ENCODE measurements at regions not wholly inside any gene's neighbourhood (a gene's known extent, or its start where the extent isn't known, plus 50 kb on each side); places are given as distances from the start of the nearest gene placed in this dataset.

DNA sequence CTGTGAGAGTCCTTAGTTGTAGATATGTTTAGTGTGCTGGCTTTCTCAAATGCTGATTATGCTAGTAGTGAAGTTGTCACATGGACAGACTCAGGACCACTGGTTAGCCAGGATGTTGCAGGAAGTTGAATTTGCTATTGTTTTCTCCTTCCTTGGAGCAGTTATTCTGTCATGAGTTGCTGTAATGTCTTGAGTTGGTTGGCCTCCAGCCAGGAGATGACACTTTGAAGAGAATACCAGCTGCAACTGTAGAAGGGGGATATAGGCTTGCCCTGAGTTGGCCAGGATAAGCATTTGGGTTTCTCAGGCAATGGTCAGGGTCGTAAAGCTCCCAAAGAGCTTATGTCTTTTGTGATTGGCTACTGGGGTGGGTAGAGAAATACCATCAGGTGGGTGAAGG, 206.7 kb downstream of the ZNF621 start:
- intact Hi-C loops (cut with DNase I), result no loop called here
- DNase-seq (no peak), ATAC-seq (no peak)
- Histone ChIP-seq H3K27me3 (ENCODE audit: low read depth) (no peaks in the 10 kb centered on the region), H3K36me3 (no peaks in the 10 kb centered on the region), H3K27ac (no peak overlapping the region), H3K4me3 (no peak overlapping the region), H3K4me1 (no peaks in the 10 kb centered on the region), H3K9me3 (peaks cover 18% of the 10 kb centered on the region)
- TF ChIP-seq, protein P1, sequence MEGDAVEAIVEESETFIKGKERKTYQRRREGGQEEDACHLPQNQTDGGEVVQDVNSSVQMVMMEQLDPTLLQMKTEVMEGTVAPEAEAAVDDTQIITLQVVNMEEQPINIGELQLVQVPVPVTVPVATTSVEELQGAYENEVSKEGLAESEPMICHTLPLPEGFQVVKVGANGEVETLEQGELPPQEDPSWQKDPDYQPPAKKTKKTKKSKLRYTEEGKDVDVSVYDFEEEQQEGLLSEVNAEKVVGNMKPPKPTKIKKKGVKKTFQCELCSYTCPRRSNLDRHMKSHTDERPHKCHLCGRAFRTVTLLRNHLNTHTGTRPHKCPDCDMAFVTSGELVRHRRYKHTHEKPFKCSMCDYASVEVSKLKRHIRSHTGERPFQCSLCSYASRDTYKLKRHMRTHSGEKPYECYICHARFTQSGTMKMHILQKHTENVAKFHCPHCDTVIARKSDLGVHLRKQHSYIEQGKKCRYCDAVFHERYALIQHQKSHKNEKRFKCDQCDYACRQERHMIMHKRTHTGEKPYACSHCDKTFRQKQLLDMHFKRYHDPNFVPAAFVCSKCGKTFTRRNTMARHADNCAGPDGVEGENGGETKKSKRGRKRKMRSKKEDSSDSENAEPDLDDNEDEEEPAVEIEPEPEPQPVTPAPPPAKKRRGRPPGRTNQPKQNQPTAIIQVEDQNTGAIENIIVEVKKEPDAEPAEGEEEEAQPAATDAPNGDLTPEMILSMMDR (IDR thresholded peaks at IDR 0.05), result no peak

DNA sequence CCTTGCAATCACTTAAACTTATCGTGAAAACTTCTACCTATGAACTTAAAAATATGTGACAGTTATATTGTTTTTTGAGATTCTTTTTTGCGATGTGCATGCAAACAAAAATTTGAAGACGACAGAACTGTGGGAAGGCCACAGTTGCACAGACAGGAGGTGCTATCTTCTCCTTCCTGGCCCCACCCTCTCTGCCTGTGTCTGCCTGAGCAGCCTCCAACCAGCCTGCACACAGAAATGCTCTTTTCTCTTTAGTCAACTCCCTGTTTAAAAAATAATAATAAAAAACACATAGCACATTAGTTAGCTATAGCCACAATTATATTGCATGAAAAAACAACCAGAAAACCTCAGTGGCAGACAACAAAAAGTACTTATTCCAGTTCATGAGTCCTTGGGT, 212.2 kb downstream of the ZNF621 start:
- TF ChIP-seq, protein P1 (IDR thresholded peaks at IDR 0.05), result no peak
- Histone ChIP-seq H3K27me3 (ENCODE audit: low read depth) (no peaks in the 10 kb centered on the region), H3K9me3 (no peaks in the 10 kb centered on the region), H3K27ac (no peak overlapping the region), H3K4me1 (no peaks in the 10 kb centered on the region), H3K36me3 (no peaks in the 10 kb centered on the region), H3K4me3 (no peak overlapping the region)
- intact Hi-C loops (cut with DNase I), result no loop called here
- DNase-seq (no peak), ATAC-seq (no peak)

DNA sequence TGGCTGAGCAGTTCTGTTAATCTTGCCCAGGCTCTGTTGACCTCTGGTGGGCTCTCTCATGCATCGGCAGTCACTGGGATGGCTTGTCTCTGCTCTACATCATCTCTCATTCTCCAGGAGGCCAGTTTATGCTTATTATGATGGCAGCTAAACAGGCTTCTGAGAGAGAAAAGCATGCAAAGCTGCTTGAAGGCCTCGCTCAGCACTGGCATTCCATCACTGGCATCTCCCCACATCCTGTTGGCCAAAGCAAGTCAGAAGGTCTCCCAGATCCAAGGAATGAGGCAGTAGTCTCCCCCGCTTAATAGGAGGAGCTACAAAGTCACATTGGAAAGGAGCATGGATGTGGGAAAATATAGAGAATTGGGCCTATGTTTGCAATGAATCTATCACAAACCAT, 212.6 kb downstream of the ZNF621 start:
- DNase-seq (no peak), ATAC-seq (no peak)
- H3K27ac ChIP-seq, result no peak overlapping the region
- H3K4me1 ChIP-seq, result no peaks in the 10 kb centered on the region
- TF ChIP-seq, protein P1 (IDR thresholded peaks at IDR 0.05), result no peak
- H3K4me3 ChIP-seq, result no peak overlapping the region
- no peaks in the 10 kb centered on the region for H3K27me3 ChIP-seq (ENCODE audit: low read depth)
- H3K9me3 ChIP-seq, result no peaks in the 10 kb centered on the region
- intact Hi-C loops (cut with DNase I), result no loop called here
- no peaks in the 10 kb centered on the region for H3K36me3 ChIP-seq

DNA sequence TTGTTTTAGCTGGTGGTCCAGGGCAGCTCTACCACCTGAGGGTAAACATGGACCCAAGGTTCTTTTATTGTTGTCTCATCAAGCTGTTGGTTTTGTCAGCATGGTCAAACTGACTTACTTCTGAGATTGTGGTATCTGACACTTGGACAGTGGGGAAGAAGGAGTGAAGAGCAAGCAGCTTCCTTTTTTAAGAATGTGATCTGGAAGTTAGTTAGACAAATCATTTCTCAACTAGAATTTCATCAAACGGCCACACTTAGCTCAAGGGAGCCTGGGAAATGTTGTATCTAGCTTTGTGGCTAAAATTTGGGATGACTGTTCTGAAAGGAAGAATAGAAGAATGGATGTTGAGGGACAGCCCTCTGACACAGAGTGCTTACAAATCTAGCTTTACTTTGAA, 215.2 kb downstream of the ZNF621 start:
- H3K36me3 ChIP-seq, result no peaks in the 10 kb centered on the region
- intact Hi-C loops (cut with DNase I), result no loop called here
- ATAC-seq (no peak), DNase-seq (no peak)
- no peaks in the 10 kb centered on the region for H3K27me3 ChIP-seq (ENCODE audit: low read depth)
- no peak overlapping the region for H3K27ac ChIP-seq
- no peak overlapping the region for H3K4me3 ChIP-seq
- TF ChIP-seq, protein P1 (IDR thresholded peaks at IDR 0.05), result no peak
- H3K4me1 ChIP-seq, result no peaks in the 10 kb centered on the region
- H3K9me3 ChIP-seq, result no peaks in the 10 kb centered on the region

DNA sequence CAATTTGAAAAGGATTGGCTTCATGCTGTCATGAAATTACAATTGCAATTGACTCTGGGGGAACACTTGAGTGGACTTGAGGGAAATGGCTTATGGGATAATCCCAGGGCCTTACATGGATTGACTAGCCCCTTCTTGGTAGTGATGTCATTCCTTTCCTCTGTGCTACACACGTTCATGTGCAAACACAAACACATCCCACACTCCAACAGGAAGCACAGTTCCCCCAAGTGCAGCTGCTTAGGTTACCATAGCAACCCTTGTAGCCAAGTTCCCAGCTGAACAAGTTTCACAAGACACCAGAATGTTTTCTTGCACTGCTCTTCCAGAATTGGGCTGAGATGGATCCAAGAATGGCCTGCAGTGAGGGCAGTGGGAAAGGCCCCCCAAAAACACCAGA, 217.0 kb downstream of the ZNF621 start:
- Histone ChIP-seq H3K27me3 (ENCODE audit: low read depth) (no peaks in the 10 kb centered on the region), H3K27ac (no peak overlapping the region), H3K36me3 (no peaks in the 10 kb centered on the region), H3K9me3 (no peaks in the 10 kb centered on the region), H3K4me3 (no peak overlapping the region), H3K4me1 (no peaks in the 10 kb centered on the region)
- TF ChIP-seq, protein P1 (IDR thresholded peaks at IDR 0.05), result no peak
- peak; percentile 77 to 81 for ATAC-seq
- intact Hi-C loops (cut with DNase I), result no loop called here
- no peak for DNase-seq
